Neural progenitor cell (in vitro differentiated cells): ENCODE measurements at regions not wholly inside any gene's neighbourhood (a gene's known extent, or its start where the extent isn't known, plus 50 kb on each side); places are given as distances from the start of the nearest gene placed in this dataset.

Experiments
- CTCF ChIP-seq: fragments of 200-600 bp; sonication (generic); IDR thresholded peaks from 2 replicates; pipeline ENCODE4 v1.5.1; 2017; ENCODE audit warnings: antibody characterized with exemption, mild to moderate bottlenecking
- EZH2 ChIP-seq: fragments of 200-600 bp; sonication (generic); IDR thresholded peaks from 2 replicates; pipeline ENCODE4 v1.6.1; 2017; ENCODE audit warnings: antibody characterized with exemption, mild to moderate bottlenecking, moderate library complexity

GRCh38 chr10:20698837-20699236 lies 198.3 kb downstream of the NEBL start:
- TF ChIP-seq EZH2 = no peak
- TF ChIP-seq CTCF = no peak
